ENCODE measurements at regions not wholly inside any gene's neighbourhood (a gene's known extent, or its start where the extent isn't known, plus 50 kb on each side); places are given as distances from the start of the nearest gene placed in this dataset.

DNA sequence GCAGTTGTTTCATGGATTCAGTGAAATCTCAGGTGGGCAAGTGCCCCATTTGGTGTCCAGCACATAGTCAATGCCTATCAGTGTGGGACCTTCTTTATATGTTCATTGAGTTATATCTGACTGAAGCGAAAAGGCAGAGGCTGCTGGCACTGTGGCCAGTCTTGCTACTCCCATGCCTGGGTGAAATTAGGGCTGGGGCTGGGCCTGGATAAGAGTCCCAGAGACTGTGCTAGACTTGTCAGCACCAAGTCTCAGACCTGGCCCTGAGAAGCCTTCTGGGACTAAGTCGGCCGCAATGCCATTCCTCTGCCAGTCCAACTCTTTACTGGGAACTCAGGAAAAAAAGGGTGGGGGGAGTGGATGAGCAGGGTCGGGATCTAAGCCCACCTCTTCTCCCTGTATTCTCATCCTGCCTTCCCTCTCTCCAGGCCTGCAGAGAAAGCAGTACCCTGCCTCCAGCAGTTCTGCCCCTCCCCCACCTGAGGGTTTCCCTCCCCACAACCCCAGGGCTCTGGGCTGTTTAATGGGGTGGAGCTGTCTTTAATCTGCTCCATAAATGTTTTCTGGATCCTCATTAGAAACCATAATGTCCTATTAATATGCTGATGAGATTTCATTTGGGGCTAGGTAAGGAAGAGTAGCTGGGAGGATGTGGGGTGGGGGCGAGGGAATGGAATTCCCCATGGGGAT is 153.5 kb upstream of the PJA1 start:
- DNase-seq, result no peak
- no peak overlapping the region for H3K4me2 ChIP-seq
- no peaks in the 10 kb centered on the region for H3K79me2 ChIP-seq (ENCODE audit: low read depth)
- H3K4me1 ChIP-seq (replicated peaks; ENCODE audit: insufficient read depth), result no peaks in the 10 kb centered on the region
- H3K9me2 ChIP-seq (ENCODE audit: insufficient read depth), result no peaks in the 10 kb centered on the region
- no peak overlapping the region for H3K4me3 ChIP-seq
- intact Hi-C loops (cut with micrococcal nuclease; ENCODE audit: unreplicated experiment), result no loop called here
- BruUV-seq (replicated peaks), result no TSS peak
- H2AFZ ChIP-seq, result no peak overlapping the region
- ChIA-PET CTCF (no interaction called here), POLR2A (ENCODE audit: unreplicated experiment) (no interaction called here)
- no peaks in the 10 kb centered on the region for H3F3A ChIP-seq (ENCODE audit: insufficient read depth, low read depth)
- no peak overlapping the region for H3K27ac ChIP-seq
- no peaks in the 10 kb centered on the region for H3K9me3 ChIP-seq (ENCODE audit: insufficient read depth, low read depth)
- no peaks in the 10 kb centered on the region for H3K36me3 ChIP-seq (ENCODE audit: low read depth)
- no peaks in the 10 kb centered on the region for H4K20me1 ChIP-seq (ENCODE audit: insufficient read depth)
- no peaks in the 10 kb centered on the region for H3K27me3 ChIP-seq (ENCODE audit: insufficient read depth, low read depth)
- TF ChIP-seq EZH2 (IDR thresholded peaks at IDR 0.05; ENCODE audit: low read depth), result no peak
- TF ChIP-seq, protein P1, sequence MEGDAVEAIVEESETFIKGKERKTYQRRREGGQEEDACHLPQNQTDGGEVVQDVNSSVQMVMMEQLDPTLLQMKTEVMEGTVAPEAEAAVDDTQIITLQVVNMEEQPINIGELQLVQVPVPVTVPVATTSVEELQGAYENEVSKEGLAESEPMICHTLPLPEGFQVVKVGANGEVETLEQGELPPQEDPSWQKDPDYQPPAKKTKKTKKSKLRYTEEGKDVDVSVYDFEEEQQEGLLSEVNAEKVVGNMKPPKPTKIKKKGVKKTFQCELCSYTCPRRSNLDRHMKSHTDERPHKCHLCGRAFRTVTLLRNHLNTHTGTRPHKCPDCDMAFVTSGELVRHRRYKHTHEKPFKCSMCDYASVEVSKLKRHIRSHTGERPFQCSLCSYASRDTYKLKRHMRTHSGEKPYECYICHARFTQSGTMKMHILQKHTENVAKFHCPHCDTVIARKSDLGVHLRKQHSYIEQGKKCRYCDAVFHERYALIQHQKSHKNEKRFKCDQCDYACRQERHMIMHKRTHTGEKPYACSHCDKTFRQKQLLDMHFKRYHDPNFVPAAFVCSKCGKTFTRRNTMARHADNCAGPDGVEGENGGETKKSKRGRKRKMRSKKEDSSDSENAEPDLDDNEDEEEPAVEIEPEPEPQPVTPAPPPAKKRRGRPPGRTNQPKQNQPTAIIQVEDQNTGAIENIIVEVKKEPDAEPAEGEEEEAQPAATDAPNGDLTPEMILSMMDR (conservative IDR thresholded peaks at IDR 0.05), result no peak

DNA sequence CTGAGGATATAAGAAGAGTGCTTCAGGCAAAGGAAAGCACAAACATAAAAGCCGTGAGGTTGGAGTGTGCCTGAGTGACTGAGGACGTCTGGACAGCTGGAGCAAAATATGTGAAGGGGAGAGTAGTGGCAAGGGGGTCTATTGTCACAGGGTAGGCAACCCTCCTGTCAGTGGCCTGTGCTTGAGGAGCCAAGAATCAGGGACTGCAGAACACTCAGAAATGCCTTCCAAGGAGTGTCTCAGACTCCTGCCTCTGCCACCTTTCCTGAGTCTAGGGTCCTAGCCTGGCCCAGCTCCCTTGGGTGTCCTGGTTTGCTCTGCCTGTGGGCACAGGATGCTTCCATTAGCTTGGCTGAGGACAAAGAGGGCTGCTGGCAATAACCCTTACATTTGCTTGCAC is 152.5 kb upstream of the PJA1 start:
- no peak overlapping the region for H2AFZ ChIP-seq

DNA sequence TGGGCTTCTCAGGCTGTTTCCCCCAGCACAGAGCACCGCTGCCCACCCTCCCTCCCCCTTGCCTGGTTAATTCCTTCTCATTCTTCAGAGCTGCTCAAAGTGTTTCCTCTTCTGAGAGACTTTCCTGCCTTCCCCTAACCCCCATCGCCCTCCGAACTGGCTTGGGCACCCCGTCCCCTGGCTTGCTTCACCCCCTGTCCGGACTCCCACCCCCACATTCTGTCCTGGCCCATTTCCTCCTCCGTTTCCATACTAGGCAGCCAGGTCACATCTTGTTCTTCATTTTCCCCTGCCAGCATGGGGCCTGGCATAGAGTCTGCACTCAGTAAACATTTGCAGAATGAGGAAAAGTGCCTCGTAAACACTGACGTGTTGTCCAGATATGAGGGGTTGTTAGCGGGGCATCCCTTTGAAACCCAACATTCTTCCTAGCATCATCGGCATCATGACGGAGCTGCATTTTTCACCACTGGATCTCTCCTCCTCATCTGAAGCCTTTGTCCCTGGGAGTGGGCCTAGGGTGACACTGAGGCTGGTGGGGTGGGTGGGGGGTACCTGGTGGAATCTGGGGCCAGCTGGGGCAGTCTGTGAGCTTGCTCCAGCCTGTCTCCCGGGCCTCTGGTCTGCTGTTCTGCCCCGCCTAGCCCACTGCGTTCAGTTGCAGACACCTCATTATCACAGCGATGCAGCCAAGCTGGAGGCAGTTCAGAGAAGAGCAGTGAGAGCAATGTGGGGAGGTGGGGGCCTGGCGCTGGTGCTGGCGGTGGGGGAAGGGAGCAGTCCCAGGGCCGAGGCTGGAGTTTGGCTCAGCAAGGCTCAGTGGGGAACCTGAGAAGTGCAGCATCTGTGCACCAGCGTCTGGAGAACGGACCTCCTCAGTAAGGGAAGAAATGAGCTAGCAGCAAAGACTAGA is 149.4 kb upstream of the PJA1 start:
- POLR2A ChIA-PET (ENCODE audit: unreplicated experiment), result no interaction called here
- Histone ChIP-seq H3K27me3 (ENCODE audit: insufficient read depth, low read depth) (no peaks in the 10 kb centered on the region), H3F3A (ENCODE audit: insufficient read depth, low read depth) (no peaks in the 10 kb centered on the region), H3K36me3 (ENCODE audit: low read depth) (no peaks in the 10 kb centered on the region), H3K4me2 (no peak overlapping the region), H3K4me1 (replicated peaks; ENCODE audit: insufficient read depth) (no peaks in the 10 kb centered on the region), H3K4me3 (no peak overlapping the region), H3K9me2 (ENCODE audit: insufficient read depth) (no peaks in the 10 kb centered on the region), H3K27ac (no peak overlapping the region), H2AFZ (no peak overlapping the region), H3K9me3 (ENCODE audit: insufficient read depth, low read depth) (no peaks in the 10 kb centered on the region), H3K79me2 (ENCODE audit: low read depth) (no peaks in the 10 kb centered on the region), H4K20me1 (ENCODE audit: insufficient read depth) (no peaks in the 10 kb centered on the region)
- no peak for TF ChIP-seq EZH2 (IDR thresholded peaks at IDR 0.05; ENCODE audit: low read depth)
- TF ChIP-seq, protein P1 (conservative IDR thresholded peaks at IDR 0.05), result no peak
- BruUV-seq (replicated peaks), result no TSS peak
- intact Hi-C loops (cut with micrococcal nuclease; ENCODE audit: unreplicated experiment), result no loop called here
- CTCF ChIA-PET, result no interaction called here
- DNase-seq, result no peak

More for the DNA sequence above, 152.5 kb upstream of the PJA1 start:
- no TSS peak for BruUV-seq (replicated peaks)
- no peaks in the 10 kb centered on the region for H3K4me1 ChIP-seq (replicated peaks; ENCODE audit: insufficient read depth)
- H3K27ac ChIP-seq, result no peak overlapping the region
- no peaks in the 10 kb centered on the region for H3K36me3 ChIP-seq (ENCODE audit: low read depth)
- H4K20me1 ChIP-seq (ENCODE audit: insufficient read depth), result no peaks in the 10 kb centered on the region
- H3K27me3 ChIP-seq (ENCODE audit: insufficient read depth, low read depth), result no peaks in the 10 kb centered on the region
- ChIA-PET CTCF (no interaction called here), POLR2A (ENCODE audit: unreplicated experiment) (no interaction called here)
- no peaks in the 10 kb centered on the region for H3K9me3 ChIP-seq (ENCODE audit: insufficient read depth, low read depth)
- H3K9me2 ChIP-seq (ENCODE audit: insufficient read depth), result no peaks in the 10 kb centered on the region
- H3K4me2 ChIP-seq, result no peak overlapping the region
- TF ChIP-seq, protein P1 (conservative IDR thresholded peaks at IDR 0.05), result no peak
- no peak for TF ChIP-seq EZH2 (IDR thresholded peaks at IDR 0.05; ENCODE audit: low read depth)
- no peaks in the 10 kb centered on the region for H3F3A ChIP-seq (ENCODE audit: insufficient read depth, low read depth)
- intact Hi-C loops (cut with micrococcal nuclease; ENCODE audit: unreplicated experiment), result no loop called here
- no peak for DNase-seq
- no peaks in the 10 kb centered on the region for H3K79me2 ChIP-seq (ENCODE audit: low read depth)
- no peak overlapping the region for H3K4me3 ChIP-seq

All from PC-9 (cell line).